GM19035 (cell line): ENCODE measurements at regions not wholly inside any gene's neighbourhood (a gene's known extent, or its start where the extent isn't known, plus 50 kb on each side); places are given as distances from the start of the nearest gene placed in this dataset.
"Not testable (repeated sequence)": the region's sequence is repeated elsewhere in the genome, so short reads cannot be mapped to it uniquely, and the experiment has no call there.

Experiments used
- ATAC-seq: cut with Tn5 transposase; IDR thresholded peaks from one replicate; pipeline ENCODE4 v1.9.1; 2021; ENCODE audit not compliant: unreplicated experiment

DNA sequence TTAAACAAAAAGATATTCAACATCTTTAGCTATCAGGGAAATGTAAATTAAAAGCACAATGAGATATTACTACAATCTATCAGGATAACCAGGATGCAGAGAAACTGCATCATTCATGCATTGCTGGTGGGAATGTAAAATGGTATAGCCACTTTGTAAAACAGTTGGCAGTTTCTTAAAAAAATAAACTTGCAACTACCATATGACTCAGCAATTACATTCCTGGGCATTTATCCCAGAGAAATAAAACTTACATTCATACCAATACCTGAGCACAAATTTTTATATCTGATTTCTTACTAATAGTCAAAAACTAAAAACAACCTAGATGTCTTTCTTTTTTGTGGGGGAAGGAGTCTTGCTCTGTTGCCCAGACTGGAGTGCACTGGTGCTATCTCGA, 190.3 kb upstream of the TAB2 start:
- ATAC-seq: no peak

DNA sequence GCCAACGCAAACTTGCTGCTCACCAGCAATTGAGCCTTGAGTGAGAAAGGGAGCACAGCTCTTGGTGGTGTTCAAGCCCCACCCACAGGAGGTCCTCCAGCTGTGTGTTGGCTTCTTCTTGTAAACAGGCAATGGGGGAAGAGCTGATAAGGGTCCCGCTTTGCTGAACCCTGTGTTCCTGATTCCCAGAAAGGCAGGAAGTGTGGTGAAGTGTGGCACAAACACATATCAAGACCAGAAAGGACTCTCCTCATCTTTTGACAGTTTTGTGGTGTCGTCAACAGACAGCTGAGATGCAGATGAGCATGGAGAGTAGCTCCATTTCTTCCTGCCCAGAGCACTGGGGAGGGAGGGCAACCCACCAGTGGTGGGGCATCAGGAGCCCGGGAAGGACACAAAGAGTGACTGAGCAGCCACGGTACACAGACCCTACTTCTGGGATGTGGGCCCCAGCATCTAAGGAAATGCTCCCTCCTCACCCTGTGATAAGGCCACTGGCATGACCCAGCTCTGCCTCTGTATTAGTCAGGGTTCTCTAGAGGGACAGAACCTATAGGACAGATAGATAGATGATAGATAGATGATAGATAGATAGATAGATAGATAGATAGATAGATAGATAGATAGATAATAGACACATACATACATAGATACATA, 188.9 kb upstream of the TAB2 start:
- no peak for ATAC-seq

DNA sequence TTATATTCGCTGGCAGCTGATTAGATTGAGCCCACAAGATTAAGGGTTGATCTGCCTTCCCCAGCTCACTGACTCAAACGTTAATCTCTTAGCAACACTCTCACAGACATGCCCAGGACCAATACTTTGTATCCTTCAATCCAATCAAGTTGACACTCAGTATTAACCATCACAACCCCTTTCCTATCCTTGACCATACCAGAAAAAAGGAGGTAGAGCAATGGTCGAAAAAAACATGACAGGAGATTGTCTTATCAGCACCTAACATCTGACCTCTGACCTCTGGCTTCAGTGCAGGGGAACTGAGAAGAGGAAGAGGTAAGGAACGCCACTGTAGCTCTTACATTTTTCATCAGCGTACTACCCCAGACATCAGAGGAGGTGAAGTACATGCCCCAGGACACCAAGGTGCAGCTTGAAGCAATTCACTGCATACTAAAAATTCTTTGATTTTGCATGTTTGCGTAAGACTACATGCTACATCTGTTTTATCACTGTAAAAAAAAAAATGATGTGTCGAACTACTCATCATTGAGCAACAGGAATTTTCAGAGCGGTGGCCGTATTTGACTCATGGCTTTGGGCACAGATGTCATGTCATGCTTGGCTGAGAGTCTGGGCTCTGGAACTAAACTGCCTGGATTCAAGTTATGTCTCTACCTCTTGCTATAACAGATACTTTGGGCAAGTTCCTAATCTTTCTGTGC, 188.0 kb upstream of the TAB2 start:
- no peak for ATAC-seq

DNA sequence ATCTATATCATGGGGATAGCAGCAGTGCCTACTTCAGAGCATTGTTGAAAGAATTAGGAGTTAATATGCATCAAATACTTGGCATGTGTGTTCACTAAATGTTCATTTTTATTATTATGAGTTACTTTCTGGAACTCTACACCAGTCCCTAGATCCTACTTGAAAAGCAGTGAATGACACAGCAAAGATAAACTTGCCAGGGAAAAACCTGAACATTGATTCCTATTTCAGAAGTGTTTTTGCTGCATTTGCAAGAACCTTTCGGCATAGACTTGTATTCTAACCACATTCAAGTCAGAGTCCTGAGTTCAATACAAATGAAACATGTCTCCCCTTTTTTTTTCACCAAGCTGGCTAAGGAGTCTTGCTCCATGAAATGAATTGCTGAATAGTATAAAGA, 187.4 kb upstream of the TAB2 start:
- no peak for ATAC-seq

DNA sequence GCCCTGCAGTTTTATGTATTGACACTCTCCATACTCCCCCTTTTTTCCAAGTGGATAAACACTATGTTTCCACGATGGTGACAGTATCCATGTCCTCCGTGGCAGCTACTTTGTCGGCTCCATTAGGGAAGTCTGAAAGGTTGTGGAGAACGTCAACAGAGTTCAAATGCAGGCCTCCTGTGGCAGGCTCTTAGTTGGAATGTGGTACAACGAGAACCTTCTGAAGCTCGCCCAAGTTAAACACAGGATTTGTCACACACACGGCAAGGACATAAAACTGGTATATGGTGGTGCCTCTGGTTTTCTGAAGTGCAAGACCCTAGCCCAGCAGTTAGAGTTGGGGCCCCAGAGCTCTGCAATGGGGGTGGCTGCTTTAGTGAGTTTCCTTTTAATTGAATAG, 187.0 kb upstream of the TAB2 start:
- ATAC-seq: no peak

DNA sequence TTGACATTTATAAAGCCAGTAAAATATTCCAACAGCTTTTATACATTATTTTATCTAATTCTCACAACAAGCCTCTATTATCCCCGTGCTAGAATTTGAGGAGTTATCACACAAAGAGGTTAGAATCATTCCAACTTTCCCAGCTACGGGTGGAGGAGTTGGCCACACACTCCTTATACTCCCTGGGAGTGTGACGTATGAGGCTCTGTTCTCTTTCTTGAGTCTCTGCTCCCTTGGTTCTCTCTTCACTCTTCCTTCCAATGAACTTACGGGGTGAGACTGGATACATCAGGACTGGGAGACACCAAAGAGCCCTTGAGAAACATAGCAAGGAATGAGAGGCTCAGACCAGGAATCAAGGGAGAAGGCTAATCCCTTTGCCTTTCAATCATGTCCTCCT, 185.6 kb upstream of the TAB2 start:
- no peak for ATAC-seq

DNA sequence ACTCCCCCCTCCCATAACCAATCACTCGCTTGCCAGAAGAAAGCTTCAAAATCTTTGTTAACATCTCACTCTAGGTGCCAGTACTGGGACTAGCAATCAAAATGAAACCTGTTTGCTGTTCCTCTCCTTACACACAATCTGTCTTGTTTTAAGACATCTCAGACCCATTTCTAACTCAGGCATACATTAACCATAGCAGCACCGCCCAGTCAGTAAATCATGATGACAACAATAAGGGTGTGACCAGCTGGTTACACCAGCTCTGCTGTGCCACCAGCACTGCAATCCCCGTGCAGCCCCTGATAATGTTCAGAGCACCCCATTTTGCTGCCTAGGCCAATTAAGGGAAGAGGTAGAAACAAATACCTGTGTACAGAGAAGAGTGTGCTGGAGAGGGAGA, 185.2 kb upstream of the TAB2 start:
- no peak for ATAC-seq

DNA sequence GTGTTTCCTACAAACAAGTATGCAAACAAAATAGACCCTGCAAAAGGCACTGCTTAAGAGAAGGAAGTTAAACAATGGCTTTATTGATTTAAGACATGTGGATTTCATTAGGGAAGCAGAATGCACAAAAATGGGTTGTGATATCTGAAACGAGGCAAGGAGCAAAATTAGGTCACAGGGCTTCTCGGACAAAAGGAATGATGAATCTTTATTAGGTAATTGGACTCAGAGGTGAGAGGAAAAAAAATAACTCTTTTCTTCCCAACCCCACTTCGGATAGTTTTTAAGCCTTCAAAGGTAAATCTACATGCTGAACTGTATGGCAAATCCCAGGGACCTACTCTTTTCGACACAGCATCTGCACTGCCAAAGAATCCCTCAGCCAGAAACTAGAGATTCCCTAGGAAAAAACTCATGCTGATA, 183.0 kb upstream of the TAB2 start:
- no peak for ATAC-seq

DNA sequence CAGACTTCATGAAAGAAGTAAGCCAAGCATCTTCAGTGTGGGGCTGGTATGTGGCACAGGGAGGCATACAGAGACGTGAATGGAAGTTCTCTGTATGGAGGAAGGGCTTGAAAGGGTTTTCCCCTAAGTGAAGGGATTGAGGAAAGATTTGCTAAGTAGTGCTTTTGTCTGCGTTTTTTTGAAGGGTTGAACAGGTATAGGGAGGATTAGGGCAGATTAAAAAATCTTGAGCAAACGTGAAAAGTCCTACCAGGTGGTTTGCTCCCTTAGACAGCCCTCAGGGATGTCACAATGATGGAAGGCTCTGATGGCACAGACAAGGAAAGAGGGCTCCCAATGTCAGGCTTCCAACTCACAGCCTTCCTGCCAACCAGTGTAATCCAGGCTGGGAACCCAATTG, 181.7 kb upstream of the TAB2 start:
- no peak for ATAC-seq

DNA sequence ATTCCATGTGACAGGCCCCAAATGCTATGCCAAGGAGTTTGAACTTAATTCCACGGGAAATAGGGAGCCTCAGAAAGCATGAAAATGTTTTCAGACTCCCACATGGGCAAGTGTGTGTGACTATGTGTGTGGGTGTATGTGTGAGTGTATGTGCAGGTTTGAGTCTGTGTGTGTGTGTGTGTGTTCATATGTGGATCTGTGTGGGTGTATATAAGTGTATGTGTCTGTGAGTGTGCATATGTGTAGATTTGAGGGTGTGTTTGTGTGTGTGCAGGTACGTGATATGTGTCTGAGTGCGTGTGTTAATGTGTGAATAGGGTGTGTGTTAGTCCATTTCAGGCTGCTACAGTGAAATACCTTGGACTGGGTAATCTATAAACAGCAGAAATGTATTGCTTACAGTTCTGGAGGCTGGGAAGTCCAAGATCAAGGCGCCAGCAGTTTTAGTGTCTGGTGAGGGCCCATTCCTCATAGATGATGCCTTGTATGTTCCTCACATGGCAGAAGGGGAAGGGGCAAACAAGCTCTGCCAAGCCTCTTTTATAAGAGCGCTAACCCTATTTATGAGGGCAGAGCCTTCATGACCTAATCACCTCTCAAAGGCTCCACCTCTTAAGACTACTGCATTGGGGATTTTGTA, 181.1 kb upstream of the TAB2 start:
- no peak for ATAC-seq

DNA sequence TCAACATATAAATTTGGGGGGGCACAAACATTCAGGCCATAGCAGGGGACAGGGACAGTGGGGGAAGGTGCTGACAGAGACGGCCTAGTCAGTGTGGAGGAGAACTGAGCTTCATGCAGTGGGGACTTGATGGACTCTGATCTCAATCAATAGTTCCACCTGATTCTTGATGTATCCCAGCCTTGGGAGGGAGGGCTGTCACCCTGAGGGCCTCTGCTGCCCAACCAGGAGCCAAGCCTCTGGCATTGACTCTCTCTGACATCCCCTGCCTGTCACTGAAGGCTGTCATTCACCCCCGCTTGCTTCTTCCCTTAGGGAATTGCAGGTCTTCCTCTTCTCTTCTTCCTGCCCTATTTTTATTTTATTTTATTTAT, 180.6 kb upstream of the TAB2 start:
- ATAC-seq: no peak

DNA sequence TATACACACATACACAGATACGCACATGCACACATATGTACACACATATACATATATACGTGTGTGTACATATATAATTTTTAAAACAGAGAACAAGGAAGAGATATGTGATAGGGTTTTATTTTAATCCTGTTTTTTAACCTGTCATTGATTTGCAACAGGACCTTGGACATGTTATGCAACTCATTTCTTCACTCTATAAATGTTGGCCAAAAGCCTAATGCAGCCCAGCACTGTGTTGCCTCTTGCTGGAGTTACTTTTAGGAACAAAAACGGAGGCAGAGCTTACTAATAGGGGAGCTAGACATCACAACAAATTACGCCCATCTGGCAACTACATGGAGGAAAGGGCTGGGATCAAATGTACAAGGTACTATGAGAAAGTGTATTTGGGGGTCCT, 179.9 kb upstream of the TAB2 start:
- ATAC-seq: no peak

DNA sequence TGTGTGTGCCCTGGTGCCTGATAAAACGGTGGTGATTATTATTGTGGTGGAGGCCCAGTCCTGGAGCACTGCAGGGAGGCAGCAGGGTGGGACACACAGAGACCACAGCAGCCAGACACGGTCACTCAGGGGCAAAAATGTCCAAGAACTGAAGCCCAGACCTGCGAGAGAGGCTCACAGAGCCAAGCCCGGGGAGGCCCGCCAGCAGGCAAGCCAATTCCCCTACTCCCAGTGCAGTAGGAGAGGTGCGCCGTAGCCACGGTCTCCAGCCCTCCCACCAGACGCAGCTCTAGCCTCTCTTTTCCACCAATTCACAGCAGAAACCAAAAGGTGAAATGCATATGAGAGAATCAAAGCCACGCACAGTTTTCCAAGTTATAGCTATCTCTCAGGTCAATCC, 179.4 kb upstream of the TAB2 start:
- no peak for ATAC-seq

DNA sequence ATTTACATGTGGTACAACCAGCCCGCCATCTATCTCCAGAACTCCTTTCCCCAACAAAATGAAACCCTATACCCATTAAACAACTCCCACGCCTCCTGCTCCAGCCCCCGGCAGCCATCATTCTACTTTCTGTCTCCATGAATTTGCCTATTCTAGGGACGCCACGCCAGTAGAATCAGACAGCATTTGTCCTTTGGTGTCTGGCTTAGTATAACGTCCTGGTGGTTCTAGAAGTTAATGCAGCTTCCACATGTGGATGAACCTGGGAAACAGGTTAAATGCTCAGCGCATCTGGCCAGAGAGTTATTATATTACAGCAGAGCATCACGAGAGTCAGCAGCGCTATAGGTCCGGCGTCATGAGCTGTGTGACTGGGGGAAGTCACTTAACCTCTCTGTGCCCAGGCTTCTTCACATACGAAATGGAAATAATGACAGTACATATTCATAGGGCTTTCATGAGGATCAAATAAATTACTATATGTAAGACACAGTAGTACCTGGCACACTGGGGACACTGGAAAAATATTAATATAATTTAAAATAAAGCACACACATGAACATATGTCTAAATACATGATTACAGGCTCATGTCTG, 178.7 kb upstream of the TAB2 start:
- ATAC-seq: no peak

DNA sequence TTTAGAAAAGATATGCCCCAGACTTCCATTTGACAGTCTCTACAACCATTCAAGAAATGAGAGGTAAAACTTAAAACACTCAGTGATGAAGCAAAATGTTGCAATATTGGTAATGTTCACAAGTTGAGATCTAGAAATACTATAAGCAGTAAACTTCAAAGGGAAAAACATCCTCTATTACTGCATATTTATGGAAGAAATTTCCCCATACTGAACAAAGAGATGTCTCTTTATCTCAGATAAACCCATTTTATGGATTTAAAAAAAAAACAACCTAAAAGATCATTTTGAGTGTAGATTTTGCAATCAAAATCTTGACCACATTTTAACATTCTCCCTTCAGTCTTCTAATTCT, 177.8 kb upstream of the TAB2 start:
- ATAC-seq: no peak

DNA sequence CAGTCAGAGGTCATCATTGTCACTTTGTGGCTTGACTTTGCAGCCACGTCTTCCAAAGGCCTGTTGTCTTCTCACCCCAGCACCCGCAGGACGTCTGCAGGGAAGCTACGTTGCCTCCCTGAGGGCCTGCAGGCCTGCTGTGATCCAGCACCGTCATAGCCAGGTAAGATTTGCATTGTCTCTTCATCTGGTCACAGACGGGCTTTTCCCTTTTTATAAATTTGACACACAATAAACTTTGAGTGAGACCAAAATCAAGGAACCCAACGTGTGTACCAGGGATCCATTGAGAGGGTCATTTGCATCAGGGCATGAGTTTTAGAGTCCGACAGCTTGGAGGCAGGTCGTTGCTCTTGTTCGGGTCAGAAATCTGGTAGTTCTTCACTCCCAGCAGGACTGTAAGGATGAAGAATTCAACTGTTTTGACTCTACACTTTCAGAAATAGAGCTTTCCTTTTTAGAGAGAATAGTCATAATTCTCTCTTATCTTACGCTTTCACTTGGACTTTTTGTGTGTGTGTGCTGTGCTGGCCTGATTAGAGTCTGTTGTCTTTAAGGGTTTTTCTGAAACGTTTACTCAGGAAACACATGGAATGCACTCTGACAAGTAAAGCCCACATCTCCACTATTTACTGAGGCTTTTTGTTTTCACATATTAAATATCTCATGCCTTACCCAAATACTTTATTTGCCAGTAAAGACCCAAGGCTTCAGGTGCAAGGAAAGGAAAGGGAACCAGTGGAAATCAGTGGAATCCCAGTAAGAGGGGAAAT, 177.2 kb upstream of the TAB2 start:
- ATAC-seq: peak; percentile 80

DNA sequence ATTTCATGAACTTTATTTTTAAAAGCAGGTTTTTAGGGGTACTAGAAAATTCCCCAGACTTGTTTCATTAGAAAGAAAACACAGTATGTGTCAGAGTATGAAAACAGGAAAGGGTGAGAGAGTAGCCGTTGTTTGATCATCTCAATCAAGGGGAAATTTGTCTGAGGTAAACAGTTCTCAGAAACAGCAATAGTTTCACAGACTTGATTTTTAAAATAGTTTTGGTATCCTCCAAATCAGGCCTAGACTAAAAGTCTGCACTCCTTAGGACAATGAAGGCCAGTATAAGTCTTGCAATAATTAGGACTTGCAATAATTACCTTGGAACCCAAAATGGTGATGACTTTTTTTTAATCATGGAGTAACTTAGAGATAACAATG, 176.6 kb upstream of the TAB2 start:
- peak; percentile 66 for ATAC-seq

DNA sequence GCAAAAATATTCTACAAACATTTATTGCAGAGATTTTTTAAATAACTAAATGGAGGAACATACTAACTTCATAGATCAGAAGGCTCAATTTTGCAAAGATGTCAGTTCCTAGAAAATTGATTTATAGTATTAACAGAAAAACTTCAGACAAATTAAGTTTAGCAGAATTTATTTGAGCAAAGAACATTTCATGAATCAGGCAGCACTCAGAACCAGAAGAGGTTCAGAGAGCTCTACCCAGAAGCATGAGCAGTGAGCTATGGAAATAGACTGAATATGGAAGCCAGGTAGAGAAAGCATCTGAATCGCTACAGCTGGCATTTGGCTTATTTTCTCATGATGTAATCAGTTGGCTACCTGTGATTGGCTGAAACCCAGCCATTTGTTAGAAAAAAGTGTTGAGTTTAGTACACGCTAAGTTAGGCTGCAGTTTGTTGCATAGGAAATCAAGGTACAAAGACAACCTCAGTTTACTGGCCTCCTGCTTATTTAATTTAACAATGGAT, 174.5 kb upstream of the TAB2 start:
- ATAC-seq: no peak

DNA sequence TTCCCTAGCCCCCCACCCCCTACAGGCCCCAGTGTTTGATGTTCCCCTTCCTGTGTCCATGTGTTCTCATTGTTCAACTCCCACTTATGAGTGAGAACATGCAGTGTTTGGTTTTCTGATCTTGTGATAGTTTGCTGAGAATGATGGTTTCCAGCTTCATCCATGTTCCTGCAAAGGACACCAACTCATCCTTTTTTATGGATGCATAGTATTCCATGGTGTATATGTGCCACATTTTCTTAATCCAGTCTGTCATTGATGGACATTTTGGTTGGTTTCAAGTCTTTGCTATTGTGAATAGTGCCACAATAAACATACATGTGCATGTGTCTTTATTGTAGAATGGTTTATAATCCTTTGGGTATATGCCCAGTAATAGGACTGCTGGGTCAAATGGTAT, 171.7 kb upstream of the TAB2 start:
- ATAC-seq: not testable (repeated sequence)

DNA sequence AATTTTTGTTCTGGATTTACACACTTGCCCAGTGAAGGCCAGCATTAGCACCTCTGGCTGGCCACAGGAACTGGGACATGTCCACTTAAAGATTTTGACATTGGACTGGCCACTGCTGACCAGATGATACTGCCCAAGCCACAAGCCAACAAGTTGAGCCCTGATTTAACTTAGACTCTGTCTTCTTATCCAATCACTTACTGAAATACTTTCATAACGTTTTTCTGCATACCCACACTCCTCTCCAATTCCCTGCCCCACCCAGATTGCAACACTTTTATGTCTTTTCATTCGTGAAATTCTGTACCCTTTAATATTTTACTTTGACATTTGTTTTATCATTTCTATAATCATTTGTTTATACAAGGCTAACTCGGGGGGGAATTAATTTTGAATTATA, 170.3 kb upstream of the TAB2 start:
- ATAC-seq: no peak

DNA sequence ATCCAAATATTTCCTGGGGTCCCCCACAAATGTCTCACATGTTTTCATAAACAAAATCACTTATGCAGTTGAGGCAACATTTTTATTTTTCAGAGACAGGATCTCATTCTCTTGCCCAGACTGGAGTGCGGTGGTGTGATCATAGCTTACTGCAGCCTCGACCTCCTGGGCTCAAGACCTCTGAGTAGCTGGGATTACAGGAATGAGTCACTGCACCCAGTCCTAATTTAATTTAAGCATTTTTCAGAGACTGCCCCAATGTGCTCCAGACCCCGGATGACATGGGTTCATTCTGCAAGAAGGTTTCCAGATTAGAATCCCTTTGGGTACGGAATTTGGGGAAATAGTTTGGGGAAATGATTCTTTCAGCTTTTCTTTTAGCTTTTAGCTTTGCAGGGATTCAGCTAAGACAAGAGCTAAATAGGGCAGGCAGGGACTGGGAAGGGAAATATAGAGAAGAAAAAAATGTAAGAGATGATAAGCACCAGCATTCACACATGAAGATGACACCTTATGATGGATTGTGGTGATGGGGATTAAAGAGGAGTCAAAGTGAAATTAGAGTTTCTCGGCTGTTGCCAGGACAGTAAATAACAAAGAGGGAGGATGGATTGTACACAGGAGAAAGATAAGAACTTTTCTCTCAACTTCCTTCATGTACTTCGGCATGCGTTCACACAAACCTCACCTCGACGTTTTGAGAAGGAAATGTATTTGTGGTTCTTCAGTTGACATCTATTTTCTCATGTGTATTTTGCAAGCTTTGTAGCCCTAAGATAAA, 169.4 kb upstream of the TAB2 start:
- no peak for ATAC-seq
